Epithelial cell of proximal tubule (primary cell): ENCODE measurements at regions not wholly inside any gene's neighbourhood (a gene's known extent, or its start where the extent isn't known, plus 50 kb on each side); places are given as distances from the start of the nearest gene placed in this dataset.

Source experiments
- DNase-seq: peaks from one replicate; pipeline ENCODE4 v3.0.0-alpha.2; 2011; ENCODE audit warnings: low read depth
- H3K4me3 ChIP-seq: 2 replicates; pipeline ENCODE4 v1.5.1; 2011; ENCODE audit warnings: low read depth, mild to moderate bottlenecking, low read length
- TF ChIP-seq, protein P1 (sequence below): conservative IDR thresholded peaks from 2 replicates; pipeline ENCODE4 v1.5.1; 2012; ENCODE audit warnings: low read depth, mild to moderate bottlenecking, low read length

DNA sequence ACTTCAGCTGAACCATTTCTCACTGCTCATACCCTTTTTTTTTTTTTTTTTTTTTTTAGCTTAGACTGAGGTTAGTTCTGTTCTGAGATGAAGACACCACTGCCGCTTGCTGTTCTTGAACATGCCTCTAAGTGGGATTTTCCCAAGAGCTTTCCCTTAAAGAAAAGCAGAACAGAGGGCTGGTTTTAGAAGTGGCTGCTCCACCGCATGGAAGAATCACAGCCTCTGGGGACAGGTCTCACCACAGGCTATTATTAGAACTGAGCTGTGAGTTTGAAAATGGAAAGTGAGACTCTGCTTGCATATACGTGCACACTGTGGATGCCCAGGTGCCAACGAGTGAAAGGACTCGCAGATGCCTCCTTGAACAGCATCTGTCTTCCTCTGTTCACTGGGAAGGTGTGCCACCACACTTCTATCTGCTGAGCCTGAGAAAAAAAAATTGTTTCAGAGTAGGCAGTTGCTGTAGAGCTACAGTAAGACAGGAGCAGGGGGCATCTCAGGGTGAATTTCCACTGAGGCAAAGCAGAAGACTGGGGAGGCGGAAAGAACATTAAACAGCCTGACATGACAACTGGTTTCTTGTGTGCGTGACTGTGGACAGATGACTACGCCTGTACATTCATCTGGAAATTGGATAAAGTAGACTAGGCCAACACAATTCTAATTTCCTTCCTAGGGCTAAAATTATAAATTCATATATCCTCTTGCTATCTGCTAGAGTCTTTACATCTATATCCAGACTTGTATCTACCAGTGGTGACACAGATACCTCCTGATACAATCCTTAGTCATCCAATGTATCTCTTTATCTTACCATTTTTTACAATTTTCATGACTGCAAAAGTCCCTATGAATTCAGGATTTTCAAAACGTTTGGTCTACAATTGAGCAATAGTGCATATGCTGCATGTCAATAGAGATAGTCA is 1045.7 kb upstream of the CELF4 start:
- no peak for DNase-seq
- TF ChIP-seq, protein P1, sequence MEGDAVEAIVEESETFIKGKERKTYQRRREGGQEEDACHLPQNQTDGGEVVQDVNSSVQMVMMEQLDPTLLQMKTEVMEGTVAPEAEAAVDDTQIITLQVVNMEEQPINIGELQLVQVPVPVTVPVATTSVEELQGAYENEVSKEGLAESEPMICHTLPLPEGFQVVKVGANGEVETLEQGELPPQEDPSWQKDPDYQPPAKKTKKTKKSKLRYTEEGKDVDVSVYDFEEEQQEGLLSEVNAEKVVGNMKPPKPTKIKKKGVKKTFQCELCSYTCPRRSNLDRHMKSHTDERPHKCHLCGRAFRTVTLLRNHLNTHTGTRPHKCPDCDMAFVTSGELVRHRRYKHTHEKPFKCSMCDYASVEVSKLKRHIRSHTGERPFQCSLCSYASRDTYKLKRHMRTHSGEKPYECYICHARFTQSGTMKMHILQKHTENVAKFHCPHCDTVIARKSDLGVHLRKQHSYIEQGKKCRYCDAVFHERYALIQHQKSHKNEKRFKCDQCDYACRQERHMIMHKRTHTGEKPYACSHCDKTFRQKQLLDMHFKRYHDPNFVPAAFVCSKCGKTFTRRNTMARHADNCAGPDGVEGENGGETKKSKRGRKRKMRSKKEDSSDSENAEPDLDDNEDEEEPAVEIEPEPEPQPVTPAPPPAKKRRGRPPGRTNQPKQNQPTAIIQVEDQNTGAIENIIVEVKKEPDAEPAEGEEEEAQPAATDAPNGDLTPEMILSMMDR = no peak
- no peak overlapping the region for H3K4me3 ChIP-seq

DNA sequence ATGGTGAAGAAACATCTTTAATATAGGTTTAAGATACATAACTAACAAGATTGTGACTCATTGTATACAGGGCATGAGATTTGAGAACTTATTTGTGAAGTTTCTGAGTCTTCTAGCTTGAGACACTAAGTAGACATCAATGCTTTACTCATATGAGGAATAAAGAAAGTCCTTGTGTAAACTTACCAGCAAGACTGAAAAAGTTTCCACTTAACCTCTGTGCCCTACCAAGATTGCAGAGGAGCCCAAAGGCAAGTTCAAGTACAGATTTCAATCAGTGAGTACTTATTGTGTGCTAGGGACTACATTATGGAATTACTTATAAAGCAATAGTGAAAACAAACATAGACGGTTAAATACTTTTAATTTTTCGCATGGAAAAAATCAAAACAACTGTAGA is 1041.2 kb upstream of the CELF4 start:
- H3K4me3 ChIP-seq = no peak overlapping the region
- TF ChIP-seq, protein P1 = no peak
- no peak for DNase-seq

DNA sequence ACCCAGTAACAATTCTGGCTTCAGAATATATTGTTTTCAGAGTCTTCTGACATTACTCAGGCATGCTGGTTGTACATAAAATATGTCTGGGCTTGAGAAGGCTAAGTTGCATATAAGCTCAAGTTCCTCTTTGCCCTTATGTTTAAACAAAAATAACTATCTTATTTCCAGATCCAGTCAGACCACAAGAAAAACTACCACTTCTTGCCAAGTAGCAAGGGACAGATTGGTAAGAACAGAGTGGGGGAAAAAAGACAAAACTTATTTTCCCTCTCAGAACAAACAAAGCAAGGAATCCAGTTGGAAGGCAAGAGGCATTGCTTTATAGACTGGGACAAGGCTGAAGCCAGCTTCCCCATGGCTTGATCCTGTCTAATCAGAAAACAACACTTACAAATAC is 1036.7 kb upstream of the CELF4 start:
- H3K4me3 ChIP-seq = no peak overlapping the region
- DNase-seq = no peak
- TF ChIP-seq, protein P1 = no peak

DNA sequence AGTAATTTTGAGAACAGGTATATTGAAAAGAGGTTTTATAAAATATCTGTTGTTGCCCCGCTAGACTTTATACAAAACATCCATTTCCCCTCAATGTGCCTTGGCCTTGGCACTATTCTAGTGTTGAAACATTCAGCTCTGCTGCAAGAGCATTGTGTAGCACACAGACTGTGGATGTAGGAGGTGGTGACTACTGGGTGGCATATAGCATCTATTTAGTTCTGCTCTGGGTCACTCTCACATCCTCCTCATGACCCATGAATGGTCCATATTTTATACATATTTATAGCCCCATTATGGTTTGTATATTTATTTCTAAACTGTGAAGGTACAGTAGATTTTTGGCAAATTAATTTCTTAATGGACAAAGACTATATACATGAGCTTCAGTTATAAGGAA is 1022.0 kb upstream of the CELF4 start:
- H3K4me3 ChIP-seq = no peak overlapping the region
- TF ChIP-seq, protein P1 = no peak
- no peak for DNase-seq

DNA sequence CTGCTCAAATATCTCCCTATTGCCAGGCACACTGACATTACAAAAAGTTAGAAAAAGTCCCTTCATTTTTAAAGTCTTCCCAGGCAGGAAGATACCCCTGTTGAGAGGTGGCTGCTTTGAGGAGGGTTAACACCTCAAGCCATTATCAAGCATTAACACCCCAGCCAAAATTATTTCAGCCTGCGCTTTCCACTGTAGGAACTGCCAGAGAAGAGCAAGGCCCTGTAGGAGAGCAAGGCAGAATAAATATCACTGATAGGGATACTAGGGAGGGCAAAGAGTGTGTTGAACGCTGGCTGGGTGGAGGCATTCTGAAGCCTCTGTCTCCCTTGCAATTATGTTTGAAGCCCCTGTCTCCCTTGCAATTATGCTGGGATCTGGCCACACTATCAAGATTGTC is 1020.7 kb upstream of the CELF4 start:
- H3K4me3 ChIP-seq = no peak overlapping the region
- DNase-seq = no peak
- TF ChIP-seq, protein P1 = no peak

DNA sequence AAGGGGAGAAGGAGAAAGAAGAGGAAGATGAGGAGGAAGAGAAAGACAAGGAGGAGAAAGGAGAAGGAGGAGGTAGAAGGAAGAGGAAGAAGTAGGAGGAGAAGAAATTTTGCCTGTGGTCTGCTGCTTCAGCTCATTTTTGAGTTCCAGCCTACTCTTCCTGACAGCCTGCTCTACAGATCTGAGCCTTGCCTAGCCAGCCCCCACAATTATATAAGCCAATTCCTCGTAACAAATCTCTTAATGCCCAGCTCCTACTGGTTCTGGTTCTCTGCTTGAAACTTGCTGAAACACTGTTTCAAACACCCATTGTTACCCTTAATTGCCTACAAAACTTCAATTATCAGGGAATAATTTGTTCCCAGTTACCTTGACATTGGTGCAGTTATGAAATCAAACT is 1014.2 kb upstream of the CELF4 start:
- no peak for DNase-seq
- H3K4me3 ChIP-seq = no peak overlapping the region
- TF ChIP-seq, protein P1 = no peak

DNA sequence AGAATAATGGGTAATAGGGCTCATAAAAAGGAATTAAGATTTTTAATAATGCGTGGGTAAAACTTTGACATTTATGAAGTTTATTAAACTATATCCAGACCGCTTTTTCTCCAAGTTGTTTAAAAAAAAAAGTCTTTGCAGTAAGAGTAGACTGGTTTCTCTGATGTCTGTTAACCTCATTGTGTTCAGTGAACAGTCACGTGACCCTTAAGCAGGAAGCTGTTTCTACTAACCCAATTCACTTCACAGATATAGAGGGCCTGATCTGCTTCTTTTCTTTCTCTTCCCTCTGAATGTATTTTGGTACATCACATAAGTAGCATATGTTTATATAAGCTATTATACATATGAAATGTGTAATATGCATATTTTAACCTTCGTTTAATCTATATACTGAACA is 1011.3 kb upstream of the CELF4 start:
- no peak for DNase-seq
- TF ChIP-seq, protein P1 = no peak
- no peak overlapping the region for H3K4me3 ChIP-seq
